H7 (cell line): ENCODE measurements at regions not wholly inside any gene's neighbourhood (a gene's known extent, or its start where the extent isn't known, plus 50 kb on each side); places are given as distances from the start of the nearest gene placed in this dataset.
A peak's percentile ranks its signal among the peaks of the same experiment; 100 is the strongest.

ENCODE experiments used
- DNase-seq: peaks from one replicate; pipeline ENCODE4 v3.0.0; 2012
- H3K27me3 ChIP-seq: 2 replicates; pipeline ENCODE4 v1.6.0; 2011; ENCODE audit warnings: mild to moderate bottlenecking, low read length; ENCODE audit not compliant: control insufficient read depth, insufficient read depth
- H3K36me3 ChIP-seq: replicated peaks from 2 replicates; pipeline ENCODE4 v1.5.1; 2011; ENCODE audit warnings: low read length; ENCODE audit not compliant: control insufficient read depth, insufficient read depth
- H3K4me3 ChIP-seq: 2 replicates; pipeline ENCODE4 v1.5.1; 2011; ENCODE audit warnings: low read depth, mild to moderate bottlenecking, control low read depth, low read length, moderate library complexity; ENCODE audit not compliant: insufficient read depth

DNA sequence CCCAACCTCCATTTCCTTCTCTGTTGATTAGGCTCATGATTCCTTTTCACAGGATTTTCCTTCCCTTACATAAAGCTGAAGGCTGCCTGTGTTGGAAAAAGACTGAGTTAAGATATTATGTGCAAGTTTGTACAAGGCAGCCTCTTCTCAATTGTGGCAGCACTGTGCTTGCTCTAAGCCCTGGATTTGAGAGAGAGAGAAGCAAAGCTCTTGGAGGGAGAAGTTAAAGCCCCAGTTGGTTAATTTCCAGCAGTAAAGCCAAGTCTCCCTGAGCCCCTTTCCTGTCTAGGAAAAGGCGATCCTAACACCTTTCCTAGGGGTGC lies 128.3 kb upstream of the SESN3 start:
- Histone ChIP-seq H3K36me3 (no peaks in the 10 kb centered on the region), H3K27me3 (no peaks in the 10 kb centered on the region), H3K4me3 (no peak overlapping the region)
- DNase-seq, result no peak

DNA sequence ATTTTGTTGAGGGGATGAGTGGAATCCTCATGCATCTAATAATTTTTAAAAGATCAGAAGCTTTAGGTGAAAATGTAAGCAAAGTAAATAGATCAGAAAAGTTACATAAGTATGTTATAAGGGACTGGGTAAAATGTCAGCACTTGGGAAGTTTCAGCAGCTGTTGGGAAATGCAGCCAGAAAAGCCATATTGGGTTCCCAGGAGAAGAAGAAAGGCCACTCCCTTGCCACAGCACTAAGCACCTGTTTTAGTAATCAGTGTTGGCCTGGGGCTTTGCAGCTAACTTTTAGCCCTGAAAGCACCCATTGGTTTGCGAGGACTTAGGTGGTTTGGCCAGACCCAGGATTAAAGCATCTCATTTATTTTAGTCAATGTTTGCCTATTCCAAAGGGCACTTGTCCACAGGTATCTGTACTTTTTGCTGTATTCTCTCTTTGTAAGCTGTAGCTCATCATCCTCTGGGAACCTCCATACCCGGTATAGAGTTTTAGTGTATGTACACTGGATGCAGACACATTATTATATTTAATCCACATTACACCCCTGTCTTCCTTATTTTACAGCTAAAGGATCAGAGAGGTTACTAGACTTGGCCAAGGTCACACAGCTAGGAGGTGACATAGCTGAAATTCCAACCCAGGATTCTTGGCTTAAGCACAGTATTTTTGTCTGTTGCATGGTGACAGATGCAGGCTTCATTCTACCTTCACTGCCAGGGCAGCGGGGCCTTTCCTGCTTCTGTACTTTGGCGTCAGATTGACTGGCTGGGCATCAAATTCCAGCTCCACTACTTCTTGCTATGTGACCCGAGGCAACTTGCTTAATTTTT lies 127.7 kb upstream of the SESN3 start:
- Histone ChIP-seq H3K4me3 (no peak overlapping the region), H3K36me3 (no peaks in the 10 kb centered on the region), H3K27me3 (no peaks in the 10 kb centered on the region)
- DNase-seq, result no peak

DNA sequence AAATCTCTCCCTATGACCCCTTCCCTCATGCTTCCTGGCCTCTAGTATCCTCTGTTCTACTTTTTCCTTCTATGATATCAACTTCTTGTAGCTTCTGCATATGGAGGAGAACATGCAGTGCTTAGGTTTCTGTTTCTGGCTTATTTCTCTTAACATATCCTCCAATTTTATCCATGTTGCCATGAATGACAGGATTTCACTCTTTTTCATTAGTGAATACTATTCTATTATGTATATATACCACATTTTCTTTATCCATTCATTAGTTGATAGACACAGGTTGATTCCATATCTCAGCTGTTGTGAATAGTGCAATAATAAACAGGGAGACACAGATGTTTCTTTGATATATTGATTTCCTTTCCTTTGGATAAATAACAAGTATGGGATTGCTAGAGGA lies 123.3 kb upstream of the SESN3 start:
- H3K36me3 ChIP-seq, result no peaks in the 10 kb centered on the region
- H3K27me3 ChIP-seq, result no peaks in the 10 kb centered on the region
- no peak for DNase-seq
- H3K4me3 ChIP-seq, result no peak overlapping the region

DNA sequence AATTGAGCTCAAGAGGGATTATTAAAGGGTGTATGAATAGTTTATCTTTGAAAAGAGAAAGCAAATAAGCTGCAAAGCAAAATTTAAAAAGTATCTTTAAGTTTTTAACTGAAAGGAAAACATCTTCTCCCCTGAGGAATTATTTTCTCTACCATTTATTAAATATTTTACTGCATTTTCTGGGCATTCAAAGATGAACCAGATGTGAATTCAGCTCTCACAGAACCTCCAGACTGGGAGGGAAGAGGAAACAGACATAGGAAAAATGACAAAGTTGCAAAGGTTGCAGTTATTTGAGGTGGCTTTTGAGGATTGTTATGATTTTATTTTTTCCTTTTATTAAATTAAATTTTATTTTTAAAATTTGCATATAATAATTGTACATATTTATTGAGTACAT lies 122.7 kb upstream of the SESN3 start:
- Histone ChIP-seq H3K27me3 (no peaks in the 10 kb centered on the region), H3K36me3 (no peaks in the 10 kb centered on the region), H3K4me3 (no peak overlapping the region)
- DNase-seq, result no peak

DNA sequence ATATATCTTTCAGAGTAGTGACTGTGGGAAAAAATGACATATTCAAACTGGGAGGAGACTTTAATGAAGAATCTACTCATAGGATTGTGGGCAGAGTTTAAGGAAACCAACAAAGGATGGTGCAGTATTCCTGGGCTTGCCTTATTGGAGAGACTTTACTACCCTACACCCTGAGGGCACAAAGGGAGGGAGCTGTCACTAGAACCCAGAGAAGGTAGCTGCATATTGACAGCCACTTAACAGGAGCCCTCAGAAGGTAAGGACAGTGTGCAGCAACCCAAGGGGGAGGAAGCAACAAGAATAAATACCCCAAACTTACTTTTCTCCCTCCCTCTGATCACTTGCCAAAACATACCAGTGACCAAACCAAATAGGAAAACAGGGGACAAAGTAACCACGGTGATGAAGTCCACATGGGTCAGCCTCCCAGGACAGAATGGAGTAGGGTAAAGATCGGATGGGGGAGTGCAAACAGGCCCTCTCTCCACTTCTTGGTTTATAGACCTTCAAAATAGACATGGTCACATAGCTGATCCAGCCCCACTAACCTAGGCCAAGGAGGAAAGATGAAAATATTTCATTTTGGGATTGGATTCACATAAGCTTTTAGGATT lies 121.8 kb upstream of the SESN3 start:
- DNase-seq, result no peak
- Histone ChIP-seq H3K27me3 (no peaks in the 10 kb centered on the region), H3K36me3 (no peaks in the 10 kb centered on the region), H3K4me3 (no peak overlapping the region)

DNA sequence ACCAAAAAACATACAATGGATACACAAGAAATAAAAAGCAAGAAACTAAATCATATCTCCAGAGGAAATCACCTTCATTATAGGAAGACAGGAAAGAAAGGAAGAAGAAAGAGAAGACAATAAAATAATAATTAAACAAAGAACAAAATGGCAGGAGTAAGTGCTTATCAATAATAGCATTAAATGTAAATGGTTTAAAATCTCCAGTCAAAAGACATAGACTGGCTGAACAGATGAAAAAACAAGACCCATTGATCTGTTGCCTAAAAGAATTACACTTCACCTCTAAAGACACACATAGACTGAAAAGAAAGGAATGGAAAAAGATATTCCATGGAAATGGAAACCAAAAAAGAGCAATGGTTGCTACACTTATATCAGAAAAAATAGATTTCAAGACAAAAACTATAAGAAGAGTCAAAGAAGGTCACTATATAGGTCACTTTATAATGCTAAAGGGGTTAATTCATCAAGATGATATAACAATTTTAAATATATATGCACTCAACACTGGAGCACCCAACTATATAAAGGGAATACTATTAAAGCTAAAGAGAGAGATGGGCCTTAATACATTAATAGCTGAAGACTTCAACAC lies 118.4 kb upstream of the SESN3 start:
- H3K4me3 ChIP-seq, result no peak overlapping the region
- no peaks in the 10 kb centered on the region for H3K27me3 ChIP-seq
- DNase-seq, result no peak
- no peaks in the 10 kb centered on the region for H3K36me3 ChIP-seq

DNA sequence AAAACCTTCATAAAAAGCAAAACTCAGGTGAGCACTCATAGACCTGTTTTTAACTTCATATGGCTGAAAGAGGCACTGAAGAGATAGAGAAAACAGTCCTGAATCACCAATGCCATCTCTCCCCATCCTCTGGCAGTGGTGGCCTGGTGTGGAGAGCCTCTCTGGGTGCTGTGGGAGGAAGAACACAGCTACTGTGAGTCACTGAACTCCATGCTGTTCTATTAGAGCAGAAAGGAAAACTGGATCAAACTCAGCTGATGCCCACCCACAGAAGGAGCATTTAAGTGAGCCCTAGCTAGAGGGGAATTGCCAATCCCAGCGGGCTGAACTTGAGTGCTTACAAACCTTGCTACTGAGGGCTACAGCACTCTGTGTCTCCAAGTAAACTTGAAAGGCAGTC lies 115.3 kb upstream of the SESN3 start:
- H3K27me3 ChIP-seq, result no peaks in the 10 kb centered on the region
- no peak overlapping the region for H3K4me3 ChIP-seq
- no peaks in the 10 kb centered on the region for H3K36me3 ChIP-seq
- no peak for DNase-seq

DNA sequence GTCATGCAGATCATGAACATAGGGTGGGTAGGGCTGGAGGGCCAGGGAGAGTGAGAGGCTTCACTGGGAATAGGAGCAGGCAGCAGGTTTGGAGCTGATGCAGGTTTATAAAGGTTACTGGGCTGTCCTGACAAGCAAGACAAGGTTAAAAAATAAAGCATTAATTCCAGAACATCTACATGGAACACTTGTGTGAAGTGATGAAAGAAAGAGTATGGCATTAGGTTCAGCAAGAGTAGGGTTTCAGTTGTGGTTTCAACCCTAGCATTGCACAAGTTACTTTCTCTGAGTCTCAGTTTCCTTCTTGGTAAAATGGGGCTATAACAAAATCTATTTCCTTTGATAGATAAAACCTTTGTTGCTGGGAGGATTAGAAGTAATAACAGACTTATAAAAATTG lies 114.6 kb upstream of the SESN3 start:
- DNase-seq, result no peak
- Histone ChIP-seq H3K4me3 (no peak overlapping the region), H3K36me3 (no peaks in the 10 kb centered on the region)

DNA sequence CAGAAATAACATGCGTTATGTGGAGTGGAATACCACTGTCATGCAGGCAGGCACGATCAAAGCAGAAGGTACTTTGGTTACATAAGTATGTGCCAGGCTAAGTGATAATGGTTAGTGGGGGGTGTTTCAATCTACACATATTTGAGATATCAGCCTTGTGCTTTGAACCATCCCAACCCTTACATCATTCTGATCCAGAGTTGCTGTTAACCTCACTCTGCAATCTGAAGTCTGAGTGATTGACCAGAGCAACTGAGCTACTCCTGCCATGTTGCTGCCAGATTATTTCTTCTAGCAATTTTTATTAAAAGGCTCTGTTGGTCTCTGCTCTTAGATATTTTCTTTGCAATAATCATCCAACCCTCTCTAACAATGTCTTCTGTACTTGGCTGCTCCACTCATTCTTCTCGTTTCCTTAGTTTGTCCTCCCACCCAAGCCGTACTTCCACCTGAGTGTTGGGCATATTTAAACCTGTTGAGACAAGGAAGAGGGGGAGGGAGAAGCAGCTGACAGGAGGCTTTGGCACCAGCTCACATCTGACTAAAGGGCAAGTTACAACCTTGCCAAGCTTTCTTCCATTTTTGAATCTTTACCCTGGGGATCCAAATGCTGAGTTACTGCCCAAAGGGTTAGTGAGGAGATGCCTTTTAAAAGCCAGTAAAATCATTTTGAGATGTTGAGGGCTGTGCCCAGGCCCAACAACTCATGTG lies 114.1 kb upstream of the SESN3 start:
- no peaks in the 10 kb centered on the region for H3K36me3 ChIP-seq
- no peak overlapping the region for H3K4me3 ChIP-seq
- H3K27me3 ChIP-seq, result no peaks in the 10 kb centered on the region
- DNase-seq, result no peak

More for the DNA sequence above, 114.6 kb upstream of the SESN3 start:
- H3K27me3 ChIP-seq, result no peaks in the 10 kb centered on the region

DNA sequence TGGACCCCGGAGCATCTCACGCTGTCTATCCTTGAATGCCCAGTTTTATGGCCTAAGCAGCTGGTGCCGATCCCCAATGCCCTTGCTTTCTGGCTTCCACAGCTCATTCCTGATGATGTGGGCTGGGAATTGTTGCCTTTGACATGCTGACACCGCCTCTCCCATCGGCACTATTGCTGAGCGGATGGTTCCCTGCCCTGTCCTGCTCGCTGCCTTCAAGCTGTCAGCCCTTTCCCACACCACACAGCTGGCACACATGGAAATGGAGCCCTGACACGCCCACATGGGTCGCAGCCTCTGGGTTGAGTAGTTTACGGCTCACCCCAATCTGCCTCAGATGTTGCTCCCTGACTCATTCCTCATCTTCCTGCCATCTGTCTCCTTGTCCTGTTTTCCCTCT lies 110.2 kb upstream of the SESN3 start:
- Histone ChIP-seq H3K4me3 (no peak overlapping the region), H3K27me3 (no peaks in the 10 kb centered on the region), H3K36me3 (no peaks in the 10 kb centered on the region)
- no peak for DNase-seq

DNA sequence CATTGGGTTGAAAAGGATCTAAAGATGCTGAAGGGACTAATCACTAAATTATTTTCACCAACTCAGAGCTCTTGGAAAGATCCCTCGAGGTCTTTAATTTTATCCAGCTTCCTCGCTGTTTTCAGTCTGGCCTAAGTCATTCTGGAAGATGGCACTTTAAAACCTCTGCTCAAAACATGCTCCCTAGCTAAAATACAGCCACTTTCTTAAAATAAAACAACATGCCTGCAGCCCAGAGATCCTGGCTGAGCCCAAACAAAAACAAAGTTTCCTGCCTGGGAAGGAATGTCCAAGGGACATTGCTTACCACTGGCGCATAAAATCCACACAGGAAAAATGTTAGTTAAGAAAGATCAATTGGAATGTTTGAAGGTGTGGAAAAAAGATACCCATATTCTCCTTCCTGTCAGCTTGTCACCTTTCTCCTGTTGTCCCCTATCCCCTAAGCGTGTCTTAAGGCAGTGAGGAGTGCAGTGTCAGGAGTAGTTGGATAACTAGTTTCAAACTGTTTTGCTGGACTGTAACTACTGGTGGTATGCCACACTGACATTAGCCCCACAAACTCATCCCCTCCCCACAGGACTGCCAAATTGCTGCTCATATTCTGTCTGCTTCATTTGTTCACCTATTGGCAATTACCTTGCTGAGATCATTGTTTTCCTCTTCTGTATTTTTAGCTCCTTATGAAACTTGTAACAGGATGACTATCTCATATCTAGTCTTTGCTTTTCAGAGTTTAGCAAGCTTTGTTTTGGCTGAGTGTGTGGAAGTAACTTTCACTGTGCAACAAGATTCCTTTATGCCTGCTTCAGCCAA lies 108.3 kb upstream of the SESN3 start:
- DNase-seq, result no peak
- no peaks in the 10 kb centered on the region for H3K36me3 ChIP-seq
- H3K27me3 ChIP-seq, result no peaks in the 10 kb centered on the region
- no peak overlapping the region for H3K4me3 ChIP-seq

DNA sequence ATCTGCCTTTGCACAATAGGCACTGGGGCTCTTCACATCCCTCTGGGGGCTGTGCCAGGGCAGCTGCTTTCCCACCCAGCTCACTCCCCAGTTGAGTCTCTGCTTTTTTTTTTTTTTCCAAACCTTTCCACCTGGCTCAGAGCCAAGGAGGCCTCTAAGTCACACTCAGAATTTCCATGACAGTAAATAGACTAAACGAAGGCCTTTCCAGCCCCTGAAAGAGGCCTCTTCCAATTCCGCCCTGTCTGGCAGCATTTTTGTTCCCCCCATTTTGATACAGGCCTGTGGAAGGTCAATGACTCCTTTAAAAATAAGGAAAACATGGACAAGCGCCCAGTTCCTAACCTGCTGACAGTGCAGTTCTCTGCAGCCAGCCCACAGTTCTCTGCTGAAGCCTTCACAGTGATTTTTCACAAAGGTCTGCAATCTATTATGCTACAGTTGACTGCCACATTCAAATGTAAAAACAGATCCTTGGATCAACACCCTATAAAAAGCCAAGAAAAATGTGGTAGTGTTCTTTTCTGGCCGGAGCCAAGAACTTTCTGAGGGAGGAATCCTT lies 107.5 kb upstream of the SESN3 start:
- Histone ChIP-seq H3K27me3 (no peaks in the 10 kb centered on the region), H3K4me3 (no peak overlapping the region), H3K36me3 (no peaks in the 10 kb centered on the region)
- DNase-seq, result peak; percentile 3

DNA sequence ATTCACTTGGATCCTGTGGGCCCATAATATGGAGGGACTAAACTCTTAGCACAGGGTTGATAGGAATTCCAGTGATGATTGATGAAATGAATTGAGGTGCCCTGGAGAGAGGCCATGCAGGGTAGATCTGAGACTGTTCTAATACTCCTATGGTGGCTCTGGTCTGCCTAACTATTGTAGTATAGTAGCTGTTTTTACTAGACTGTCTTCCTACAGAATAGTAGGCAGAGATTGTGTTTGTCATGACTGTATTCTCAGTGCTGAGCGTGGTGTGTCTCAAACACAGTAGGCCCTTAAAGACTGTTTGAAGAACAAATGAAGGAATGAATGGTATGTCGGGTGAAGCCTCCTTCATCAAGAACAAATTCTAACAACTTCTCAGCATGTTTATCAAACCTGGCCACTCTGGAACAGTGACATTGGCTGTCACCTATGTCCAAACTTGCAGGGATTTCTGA lies 107.0 kb upstream of the SESN3 start:
- H3K4me3 ChIP-seq, result no peak overlapping the region
- peak; percentile 2 for DNase-seq
- no peaks in the 10 kb centered on the region for H3K36me3 ChIP-seq
- no peaks in the 10 kb centered on the region for H3K27me3 ChIP-seq
